Kidney (tissue), 13 donors: ENCODE measurements at regions not wholly inside any gene's neighbourhood (a gene's known extent, or its start where the extent isn't known, plus 50 kb on each side); places are given as distances from the start of the nearest gene placed in this dataset.

ENCODE experiments used
- DNase-seq, 5 donors: peaks; one replicate each; pipeline ENCODE4 v3.0.0-alpha.2; 2013 to 2020
- FAIRE-seq: peaks from 2 replicates; lab custom pipeline; 2012; peaks lifted over from hg19 to GRCh38; lab: Jason Lieb, UNC
- H3K27ac ChIP-seq, 2 donors: one replicate each; pipeline ENCODE4 v1.7.0; 2013; ENCODE audit warnings: low read depth in 2 of 2, low read length in 2 of 2, inconsistent platforms in 1 of 2
- H3K27me3 ChIP-seq: one replicate; pipeline ENCODE4 v1.7.1; 2013; ENCODE audit warnings: low read length, inconsistent platforms; ENCODE audit not compliant: control insufficient read depth, insufficient read depth
- H3K36me3 ChIP-seq, 3 donors: one replicate each; pipeline versions ENCODE4 v1.7.0 to v1.7.1; 2013; ENCODE audit warnings: low read length in 3 of 3, control low read depth in 1 of 3, inconsistent platforms in 1 of 3; ENCODE audit not compliant: insufficient read depth in 3 of 3, control insufficient read depth in 2 of 3
- H3K4me1 ChIP-seq, 3 donors: one replicate each; pipeline versions ENCODE4 v1.7.0 to v1.7.1; 2013; ENCODE audit warnings: low read length in 3 of 3, inconsistent platforms in 1 of 3, low read depth in 1 of 3; ENCODE audit not compliant: control insufficient read depth in 2 of 3, insufficient read depth in 2 of 3
- H3K4me3 ChIP-seq, 3 donors: one replicate each; pipeline versions ENCODE4 v1.7.0 to v1.8.1; 2013; ENCODE audit warnings: low read length in 3 of 3, control low read depth in 1 of 3, inconsistent platforms in 1 of 3
- H3K9ac ChIP-seq, 3 donors: one replicate each; pipeline versions ENCODE4 v1.7.0 to v1.7.1; 2013; ENCODE audit warnings: low read length in 3 of 3, control low read depth in 1 of 3, inconsistent platforms in 1 of 3
- H3K9me3 ChIP-seq, 3 donors: one replicate each; pipeline versions ENCODE4 v1.7.0 to v1.7.1; 2013; ENCODE audit warnings: low read length in 3 of 3, control low read depth in 1 of 3, inconsistent platforms in 1 of 3; ENCODE audit not compliant: control insufficient read depth in 2 of 3, insufficient read depth in 1 of 3
- CTCF ChIP-seq: IDR thresholded peaks from 3 replicates; pipeline ENCODE4 v1.5.1; 2012; ENCODE audit warnings: mild to moderate bottlenecking, moderate library complexity, borderline replicate concordance; ENCODE audit not compliant: insufficient read depth; ENCODE audit errors: extremely low read depth
- intact Hi-C: fragments of 100-400 bp; cut with DNase I; formaldehyde crosslinking; loops from one replicate; pipeline ENCODE4 v1.11.1; 2022
- donor health status: control.
- donor health status: control.
- donor health status: control.
- donor health status: control.
- donor health status: control.
- donor health status: DM: yes; HTN: yes; CAD: no.
- donor health status: Normal renal cell carcinoma (clear cell type).

DNA sequence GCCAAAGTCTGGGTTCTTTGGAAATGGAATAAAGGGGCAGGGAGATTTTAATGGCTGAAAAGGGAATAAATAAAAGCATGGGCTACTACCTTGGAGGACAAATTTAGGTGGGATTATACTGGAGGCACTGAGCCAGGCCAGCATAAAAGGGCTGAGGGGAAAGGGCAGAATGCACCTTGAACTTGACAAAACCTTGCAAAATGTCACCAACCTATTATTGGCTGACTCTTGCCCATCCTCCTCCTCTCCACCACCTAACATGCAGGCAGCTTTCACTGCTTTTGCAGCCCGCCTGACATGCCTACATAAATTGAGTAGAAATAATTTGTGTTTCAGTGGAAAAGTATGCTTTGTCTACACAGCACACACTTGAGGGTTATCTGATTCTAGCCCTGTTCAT is 65.3 kb upstream of the ABLIM1 start:
- DNase-seq (no peak), FAIRE-seq (no peak)
- H3K4me1 ChIP-seq, result peaks cover 0 to 25% (median 3%) of the 10 kb centered on the region in 3 donors
- no peaks in the 10 kb centered on the region for H3K36me3 ChIP-seq
- TF ChIP-seq CTCF, result no peak
- no peak overlapping the region for H3K9ac ChIP-seq
- H3K9me3 ChIP-seq, result no peaks in the 10 kb centered on the region
- intact Hi-C loops, result no loop called here
- no peaks in the 10 kb centered on the region for H3K27me3 ChIP-seq
- H3K4me3 ChIP-seq, result no peak overlapping the region
- H3K27ac ChIP-seq, result no peak overlapping the region

DNA sequence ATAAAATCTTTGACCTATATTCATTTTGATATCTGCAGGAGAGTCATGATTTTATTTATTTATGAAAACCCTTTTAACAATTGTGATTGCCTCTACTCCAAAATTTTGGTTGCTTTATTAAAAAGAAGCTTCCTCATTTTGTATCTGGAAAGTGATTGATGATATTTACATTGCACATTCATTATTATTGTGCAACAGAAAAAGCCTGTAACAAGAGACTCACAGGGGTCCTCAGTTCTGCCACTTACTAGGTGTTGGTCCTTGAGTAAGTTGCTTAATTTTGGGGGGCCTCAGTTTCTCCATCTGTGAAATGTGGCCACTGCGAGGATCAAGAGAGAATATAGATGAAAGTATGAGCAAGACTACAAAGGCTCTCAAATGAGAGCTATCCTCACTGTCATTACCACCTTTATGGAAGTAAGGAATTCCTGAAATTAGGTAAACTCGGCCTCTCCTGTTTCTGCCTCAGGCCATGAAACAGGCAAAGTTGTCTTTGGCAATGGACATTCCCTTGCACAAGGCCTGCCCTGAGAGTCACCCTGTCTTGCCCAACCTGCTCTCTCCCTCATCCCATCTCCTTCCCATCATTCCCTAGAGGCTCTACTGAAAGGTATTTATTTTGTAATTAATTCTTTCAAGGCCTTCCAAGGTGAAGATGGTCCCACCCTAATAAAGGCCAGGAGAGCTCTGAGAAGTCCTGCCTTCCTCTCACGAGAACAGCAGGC is 66.1 kb upstream of the ABLIM1 start:
- no peak overlapping the region for H3K27ac ChIP-seq
- H3K4me3 ChIP-seq, result no peak overlapping the region
- intact Hi-C loops, result no loop called here
- TF ChIP-seq CTCF, result no peak
- peaks cover 0 to 18% (median 3%) of the 10 kb centered on the region in 3 donors for H3K4me1 ChIP-seq
- no peaks in the 10 kb centered on the region for H3K27me3 ChIP-seq
- no peak for DNase-seq
- FAIRE-seq, result no peak
- no peaks in the 10 kb centered on the region for H3K36me3 ChIP-seq
- no peak overlapping the region for H3K9ac ChIP-seq
- no peaks in the 10 kb centered on the region for H3K9me3 ChIP-seq

DNA sequence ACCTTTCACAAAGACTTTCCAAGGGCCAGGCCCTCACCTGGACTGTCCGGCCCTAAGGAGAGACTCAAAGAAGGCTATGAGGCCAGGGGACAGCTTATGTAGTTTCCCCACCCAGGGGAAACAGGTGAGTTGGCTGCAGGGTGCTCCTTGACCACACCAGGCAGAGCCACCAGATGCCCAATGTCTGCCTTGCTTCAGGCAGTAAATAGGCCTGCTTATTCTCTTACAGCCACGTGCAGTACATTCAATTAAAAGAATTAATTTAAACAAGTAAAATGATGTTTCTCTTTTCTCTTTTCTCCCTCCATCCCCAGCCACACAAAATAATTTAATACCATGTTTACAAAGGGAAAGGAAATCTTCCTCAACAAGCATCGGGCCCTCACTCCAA is 66.6 kb upstream of the ABLIM1 start:
- FAIRE-seq (no peak), DNase-seq (no peak)
- H3K9ac ChIP-seq, result no peak overlapping the region
- no peaks in the 10 kb centered on the region for H3K27me3 ChIP-seq
- no peak overlapping the region for H3K27ac ChIP-seq
- H3K9me3 ChIP-seq, result no peaks in the 10 kb centered on the region
- no peak overlapping the region for H3K4me3 ChIP-seq
- peaks cover 0 to 18% (median 3%) of the 10 kb centered on the region in 3 donors for H3K4me1 ChIP-seq
- intact Hi-C loops, result no loop called here
- TF ChIP-seq CTCF, result no peak
- no peaks in the 10 kb centered on the region for H3K36me3 ChIP-seq
